MM.1S (cell line): ENCODE measurements at regions not wholly inside any gene's neighbourhood (a gene's known extent, or its start where the extent isn't known, plus 50 kb on each side); places are given as distances from the start of the nearest gene placed in this dataset.
A peak's percentile ranks its signal among the peaks of the same experiment; 100 is the strongest.

ENCODE experiments used
- DNase-seq: peaks from one replicate; pipeline ENCODE4 v3.0.0-alpha.2; 2015
- H2AFZ ChIP-seq: fragments of 300-600 bp; sonication (generic); 2 replicates; pipeline ENCODE4 v1.6.0; 2016; ENCODE audit warnings: antibody characterized with exemption, low read length
- H3F3A ChIP-seq: fragments of 300-600 bp; sonication (generic); 2 replicates; pipeline ENCODE4 v1.6.1; 2016; ENCODE audit warnings: mild to moderate bottlenecking, antibody characterized with exemption, low read length, moderate library complexity, mixed read lengths; ENCODE audit not compliant: insufficient read depth
- H3K27ac ChIP-seq: fragments of 300-600 bp; sonication (generic); 2 replicates; pipeline ENCODE4 v1.5.1; 2016; ENCODE audit warnings: mild to moderate bottlenecking, low read length
- H3K27me3 ChIP-seq: fragments of 300-600 bp; sonication (generic); replicated peaks from 2 replicates; pipeline ENCODE4 v1.6.0; 2016; ENCODE audit warnings: low read length; ENCODE audit not compliant: insufficient read depth
- H3K36me3 ChIP-seq: fragments of 300-600 bp; sonication (generic); replicated peaks from 2 replicates; pipeline ENCODE4 v1.6.1; 2016; ENCODE audit warnings: mild to moderate bottlenecking, low read length, mixed read lengths; ENCODE audit not compliant: insufficient read depth
- H3K4me1 ChIP-seq: fragments of 300-600 bp; sonication (generic); 2 replicates; pipeline ENCODE4 v1.6.1; 2016; ENCODE audit warnings: low read length, mixed read lengths
- H3K4me2 ChIP-seq: fragments of 300-600 bp; sonication (generic); 2 replicates; pipeline ENCODE4 v1.6.0; 2016; ENCODE audit warnings: low read depth, low read length
- H3K4me3 ChIP-seq: fragments of 300-600 bp; sonication (generic); 2 replicates; pipeline ENCODE4 v1.5.1; 2016; ENCODE audit warnings: low read length, mixed read lengths
- H3K79me2 ChIP-seq: fragments of 300-600 bp; sonication (generic); 2 replicates; pipeline ENCODE4 v1.6.1; 2016; ENCODE audit warnings: mixed run types, low read length, mixed read lengths
- H3K9ac ChIP-seq: fragments of 300-600 bp; sonication (generic); 2 replicates; pipeline ENCODE4 v1.6.1; 2016; ENCODE audit warnings: low read length, mixed read lengths
- H3K9me2 ChIP-seq: fragments of 300-600 bp; sonication (generic); replicated peaks from 2 replicates; pipeline ENCODE4 v1.6.1; 2016; ENCODE audit warnings: mild to moderate bottlenecking, low read length, mixed read lengths; ENCODE audit not compliant: insufficient read depth
- H3K9me3 ChIP-seq: fragments of 300-600 bp; sonication (generic); replicated peaks from 2 replicates; pipeline ENCODE4 v1.6.1; 2016; ENCODE audit warnings: mild to moderate bottlenecking, low read length, mixed read lengths; ENCODE audit not compliant: insufficient read depth
- H4K20me1 ChIP-seq: fragments of 300-600 bp; sonication (generic); 2 replicates; pipeline ENCODE4 v1.6.1; 2016; ENCODE audit warnings: mild to moderate bottlenecking, low read length, moderate library complexity, mixed read lengths; ENCODE audit not compliant: insufficient read depth
- CTCF ChIP-seq: fragments of 300-600 bp; sonication (generic); IDR thresholded peaks from 2 replicates; pipeline ENCODE4 v1.5.1; 2016; ENCODE audit warnings: antibody characterized with exemption, low read length, mixed read lengths
- EZH2 ChIP-seq: fragments of 300-600 bp; sonication (generic); optimal IDR thresholded peaks from 2 replicates; pipeline ENCODE3; 2017; ENCODE audit warnings: low read depth, mild to moderate bottlenecking, antibody characterized with exemption, low read length, mixed read lengths
- EZH2phosphoT487 ChIP-seq: fragments of 300-600 bp; sonication (generic); IDR thresholded peaks from 2 replicates; pipeline ENCODE4 v1.6.1; 2018; ENCODE audit warnings: antibody characterized with exemption, low read length

- no peak for DNase-seq
- H3K9me2 ChIP-seq = no peaks in the 10 kb centered on the region
- no peaks in the 10 kb centered on the region for H4K20me1 ChIP-seq
- no peaks in the 10 kb centered on the region for H3F3A ChIP-seq
- H3K27me3 ChIP-seq = no peaks in the 10 kb centered on the region
- no peaks in the 10 kb centered on the region for H3K79me2 ChIP-seq
- H3K9ac ChIP-seq = no peak overlapping the region
- TF ChIP-seq EZH2phosphoT487 (no peak), CTCF (no peak), EZH2 (no peak)
- H3K9me3 ChIP-seq = no peaks in the 10 kb centered on the region
- H3K27ac ChIP-seq = no peak overlapping the region
- no peaks in the 10 kb centered on the region for H3K36me3 ChIP-seq
- no peak overlapping the region for H3K4me3 ChIP-seq
- H2AFZ ChIP-seq = no peak overlapping the region
- H3K4me1 ChIP-seq = no peaks in the 10 kb centered on the region
- H3K4me2 ChIP-seq = no peak overlapping the region
These were observed 132.4 kb downstream of the MAGEC1 start for GRCh38 chrX:142036116-142036515.

GRCh38 chrX:142005532-142005931, 101.8 kb downstream of the MAGEC1 start:
- DNase-seq = peak; percentile 60
- H4K20me1 ChIP-seq = no peaks in the 10 kb centered on the region
- H3K36me3 ChIP-seq = no peaks in the 10 kb centered on the region
- H3K9me3 ChIP-seq = no peaks in the 10 kb centered on the region
- H3K9me2 ChIP-seq = no peaks in the 10 kb centered on the region
- no peak overlapping the region for H3K9ac ChIP-seq
- TF ChIP-seq CTCF (no peak), EZH2phosphoT487 (no peak), EZH2 (no peak)
- peak overlapping the region; percentile 68; the same call in 1 of the 2 replicates for H3K27ac ChIP-seq
- H3K4me2 ChIP-seq = no peak overlapping the region; the same call in 1 of the 2 replicates
- H3K27me3 ChIP-seq = no peaks in the 10 kb centered on the region
- H3K4me3 ChIP-seq = no peak overlapping the region
- H2AFZ ChIP-seq = no peak overlapping the region
- no peaks in the 10 kb centered on the region for H3F3A ChIP-seq
- H3K79me2 ChIP-seq = no peaks in the 10 kb centered on the region
- H3K4me1 ChIP-seq = peaks cover 23% of the 10 kb centered on the region; the same call in 1 of the 2 replicates

GRCh38 chrX:142002471-142002870, 98.8 kb downstream of the MAGEC1 start:
- Histone ChIP-seq H3K4me1 (peaks cover 23% of the 10 kb centered on the region; the same call in 1 of the 2 replicates), H3K9ac (no peak overlapping the region), H3K27ac (peak overlapping the region; percentile 31; the same call in 1 of the 2 replicates), H4K20me1 (no peaks in the 10 kb centered on the region), H3K79me2 (no peaks in the 10 kb centered on the region), H3K27me3 (no peaks in the 10 kb centered on the region), H3K9me2 (no peaks in the 10 kb centered on the region), H3K4me3 (no peak overlapping the region), H3K4me2 (no peak overlapping the region), H3K36me3 (no peaks in the 10 kb centered on the region), H3K9me3 (no peaks in the 10 kb centered on the region), H3F3A (no peaks in the 10 kb centered on the region), H2AFZ (no peak overlapping the region)
- TF ChIP-seq EZH2 = no peak
- TF ChIP-seq CTCF = no peak
- no peak for TF ChIP-seq EZH2phosphoT487
- no peak for DNase-seq
